Spleen (tissue), 7 donors: ENCODE measurements at regions not wholly inside any gene's neighbourhood (a gene's known extent, or its start where the extent isn't known, plus 50 kb on each side); places are given as distances from the start of the nearest gene placed in this dataset.

Experiments used
- CTCF ChIP-seq, 11 experiments: fragments of 200-600 bp in 7 of 11; fragments of 450-650 bp in 4 of 11; sonication (generic) in 4 of 11; IDR thresholded peaks in 8 of 11; conservative IDR thresholded peaks in 3 of 11; 1 replicate in 7 of 11; 2 replicates in 4 of 11; pipeline versions ENCODE4 v1.4.0 to v1.8.0; 2016 to 2021; ENCODE audit warnings: antibody characterized with exemption in 11 of 11, inconsistent platforms in 4 of 11, mild to moderate bottlenecking in 1 of 11
- POLR2A ChIP-seq, 3 donors: fragments of 450-650 bp; IDR thresholded peaks; one replicate each; pipeline ENCODE4 v1.5.1; 2017; ENCODE audit warnings: antibody characterized with exemption in 3 of 3, mild to moderate bottlenecking in 1 of 3
- donor health status: DM: no; HTN: no; CAD: no; lungs with moderate emphysema.
- donor health status: DM: no; HTN: no; CAD: no.
- donor health status: DM: no; HTN: no; CAD: no.

GRCh38 chrX:35090801-35091200, 148.2 kb downstream of the FAM47B start:
- no peak for TF ChIP-seq CTCF (IDR thresholded peaks at IDR 0.05 in 8 of 11, conservative IDR thresholded peaks at IDR 0.05 in 3 of 11)
- TF ChIP-seq POLR2A (IDR thresholded peaks at IDR 0.05), result no peak
